ENCODE measurements at regions not wholly inside any gene's neighbourhood (a gene's known extent, or its start where the extent isn't known, plus 50 kb on each side); places are given as distances from the start of the nearest gene placed in this dataset.
"Not testable (repeated sequence)": the region's sequence is repeated elsewhere in the genome, so short reads cannot be mapped to it uniquely, and the experiment has no call there.

- H2AK5ac ChIP-seq (ENCODE audit: low read depth, low read length); H3K4me3 ChIP-seq (ENCODE audit: insufficient read depth, low read depth, low read length); H3K18ac ChIP-seq (ENCODE audit: low read depth, low read length); H4K20me1 ChIP-seq (ENCODE audit: insufficient read depth, low read length); intact Hi-C loops (cut with micrococcal nuclease); CTCF ChIA-PET; H3K79me1 ChIP-seq (ENCODE audit: low read depth in 1 of 2, low read length in 2 of 2); H2BK20ac ChIP-seq (ENCODE audit: low read depth, low read length); H2AFZ ChIP-seq (replicated peaks; ENCODE audit: low read length, poor library complexity); H3K4me1 ChIP-seq (ENCODE audit: control insufficient read depth, insufficient read depth, low read length); H3K36me3 ChIP-seq (ENCODE audit: control insufficient read depth, insufficient read depth, low read length); POLR2A ChIA-PET (ENCODE audit: unreplicated experiment); H3K27ac ChIP-seq (ENCODE audit: insufficient read depth, low read length); H2BK5ac ChIP-seq (ENCODE audit: low read depth, low read length, poor library complexity, severe bottlenecking); in situ Hi-C loops (cut with MboI; ENCODE audit: low sequenced_read_pairs); H3K4ac ChIP-seq (ENCODE audit: low read depth, low read length); H2AK9ac ChIP-seq (replicated peaks; ENCODE audit: low read depth, low read length, poor library complexity); DNase-seq; H3K56ac ChIP-seq (ENCODE audit: extremely low read depth, insufficient read depth, low read length); H4K5ac ChIP-seq (ENCODE audit: low read depth, low read length); H3K9ac ChIP-seq (ENCODE audit: low read depth, low read length); H3K23ac ChIP-seq (ENCODE audit: low read depth, low read length); H4K8ac ChIP-seq (ENCODE audit: low read depth in 2 of 2, low read length in 2 of 2); H2BK15ac ChIP-seq (ENCODE audit: low read depth, low read length); H3K9me1 ChIP-seq (ENCODE audit: insufficient read depth, low read length); dilution Hi-C loops (cut with HindIII; ENCODE audit: low sequenced_read_pairs, unreplicated experiment); H3K27me3 ChIP-seq (ENCODE audit: control insufficient read depth, insufficient read depth, low read length); H3K14ac ChIP-seq (replicated peaks; ENCODE audit: low read depth, low read length); H2BK120ac ChIP-seq (ENCODE audit: low read depth, low read length); BruUV-seq (replicated peaks); H3K4me2 ChIP-seq (ENCODE audit: low read depth, low read length); H4K91ac ChIP-seq (ENCODE audit: insufficient read depth, low read depth, low read length); ATAC-seq (ENCODE audit: low read depth); H3K9me3 ChIP-seq (ENCODE audit: control insufficient read depth, insufficient read depth, low read length): not testable (repeated sequence)
- 100% methylated on average over 4 of the region's 30 CpGs; no CpG with 5 or more reads in 1 of the 2 experiments for WGBS, 2 experiments (ENCODE audit: extremely low coverage in 2 of 2, insufficient read length in 1 of 2)
Observed at GRCh38 chr6:133147470-133148184, 93.5 kb upstream of the EYA4 start.

Data from IMR-90 (cell line).